Pancreas (tissue), 10 donors: ENCODE measurements at regions not wholly inside any gene's neighbourhood (a gene's known extent, or its start where the extent isn't known, plus 50 kb on each side); places are given as distances from the start of the nearest gene placed in this dataset.

Experiments used
- ATAC-seq, 4 donors: fragments of 200-7000 bp; cut with Tn5 transposase; one replicate each; pipeline versions ENCODE4 v1.8.0 to v1.9.1; 2020; ENCODE audit warnings: mild to moderate bottlenecking in 4 of 4, moderate library complexity in 4 of 4
- DNase-seq, 6 donors: peaks; one replicate each; pipeline ENCODE4 v3.0.0-alpha.2; 2020
- FAIRE-seq: peaks from 2 replicates; lab custom pipeline; 2012; peaks lifted over from hg19 to GRCh38; lab: Jason Lieb, UNC
- H3K27ac ChIP-seq, 4 donors: fragments of 200-600 bp; sonication (generic); 1 replicate in 3 of 4; 2 replicates in 1 of 4; pipeline versions ENCODE4 v1.5.0 to v1.8.0; 2020
- H3K27me3 ChIP-seq, 4 donors: fragments of 200-600 bp; one replicate each; pipeline ENCODE4 v1.8.0; 2021
- H3K36me3 ChIP-seq, 3 donors: fragments of 200-600 bp; sonication (generic) in 1 of 3; one replicate each; pipeline versions ENCODE4 v1.5.0 to v1.8.0; 2020 to 2021
- H3K4me1 ChIP-seq, 3 donors: fragments of 200-600 bp; one replicate each; pipeline ENCODE4 v1.8.0; 2021
- H3K4me3 ChIP-seq, 4 donors: fragments of 200-600 bp; sonication (generic) in 2 of 4; one replicate each; pipeline versions ENCODE4 v1.5.0 to v1.8.0; 2020 to 2021
- H3K9me3 ChIP-seq, 4 donors: fragments of 200-600 bp; one replicate each; pipeline ENCODE4 v1.8.0; 2021
- WGBS, 2 donors: extraction: QIAGEN DNeasy Blood & Tissue Kit; methylation state at CpG; one replicate each; pipeline ENCODE4 v1.1.7; 2013; 5-methylcytosine and 5-hydroxymethylcytosine counted together
- intact Hi-C, 3 donors: fragments of 100-400 bp; cut with DNase I; formaldehyde crosslinking; loops; one replicate each; pipeline versions ENCODE4 v1.11.1 to v1.14.2; 2022
- TF ChIP-seq, protein P1 (sequence below), 4 donors: fragments of 200-600 bp; sonication (generic) in 3 of 4; IDR thresholded peaks; one replicate each; pipeline versions ENCODE4 v1.5.0 to v1.8.0; 2021; ENCODE audit warnings: antibody characterized with exemption in 4 of 4
- donor health status: healthy with polysubstance abuse.
- donor health status: DM: no; HTN: no; CAD: no; lungs with moderate emphysema.
- donor health status: DM: no; HTN: no; CAD: no.
- donor health status: control.
- donor health status: control.
- donor health status: Bipolar disorder and iron deficiency.
- donor health status: DM: yes; HTN: yes; CAD: no.
- donor health status: DM: no; HTN: no; CAD: no.
- donor health status: DM: no; HTN: no; CAD: no.
- donor health status: DM: yes; HTN: yes; CAD: no.

DNA sequence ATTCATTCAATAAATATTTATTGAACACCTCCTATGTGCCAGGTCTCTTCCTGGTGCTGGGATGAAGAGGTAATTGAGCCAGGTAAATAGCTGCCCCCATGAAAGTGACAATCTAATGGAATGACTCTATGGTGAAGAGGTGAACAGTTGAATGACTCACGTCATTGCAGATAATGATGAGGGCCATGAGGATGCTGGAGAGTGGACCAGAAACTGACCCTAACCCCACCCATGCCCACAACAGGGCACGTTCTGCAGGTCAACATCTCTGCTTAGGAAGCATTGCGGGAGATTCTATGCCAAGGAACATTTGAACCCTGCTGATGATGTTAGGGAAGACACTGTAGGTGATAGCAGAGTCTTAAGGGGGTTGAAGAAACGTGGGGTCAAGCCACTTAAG lies 788.9 kb upstream of the TBX3 start:
- DNase-seq: no peak
- Histone ChIP-seq H3K27me3 (peaks cover 0 to 9% (median 1%) of the 10 kb centered on the region in 4 donors), H3K9me3 (no peaks in the 10 kb centered on the region), H3K4me1 (no peaks in the 10 kb centered on the region), H3K4me3 (no peak overlapping the region), H3K36me3 (no peaks in the 10 kb centered on the region), H3K27ac (no peak overlapping the region)
- no peak for ATAC-seq
- intact Hi-C loops: no loop called here
- WGBS, 2 donors: 73 to 78% methylated on average over 4 of the region's 4 CpGs
- TF ChIP-seq, protein P1, sequence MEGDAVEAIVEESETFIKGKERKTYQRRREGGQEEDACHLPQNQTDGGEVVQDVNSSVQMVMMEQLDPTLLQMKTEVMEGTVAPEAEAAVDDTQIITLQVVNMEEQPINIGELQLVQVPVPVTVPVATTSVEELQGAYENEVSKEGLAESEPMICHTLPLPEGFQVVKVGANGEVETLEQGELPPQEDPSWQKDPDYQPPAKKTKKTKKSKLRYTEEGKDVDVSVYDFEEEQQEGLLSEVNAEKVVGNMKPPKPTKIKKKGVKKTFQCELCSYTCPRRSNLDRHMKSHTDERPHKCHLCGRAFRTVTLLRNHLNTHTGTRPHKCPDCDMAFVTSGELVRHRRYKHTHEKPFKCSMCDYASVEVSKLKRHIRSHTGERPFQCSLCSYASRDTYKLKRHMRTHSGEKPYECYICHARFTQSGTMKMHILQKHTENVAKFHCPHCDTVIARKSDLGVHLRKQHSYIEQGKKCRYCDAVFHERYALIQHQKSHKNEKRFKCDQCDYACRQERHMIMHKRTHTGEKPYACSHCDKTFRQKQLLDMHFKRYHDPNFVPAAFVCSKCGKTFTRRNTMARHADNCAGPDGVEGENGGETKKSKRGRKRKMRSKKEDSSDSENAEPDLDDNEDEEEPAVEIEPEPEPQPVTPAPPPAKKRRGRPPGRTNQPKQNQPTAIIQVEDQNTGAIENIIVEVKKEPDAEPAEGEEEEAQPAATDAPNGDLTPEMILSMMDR (IDR thresholded peaks at IDR 0.05): no peak
- FAIRE-seq: no peak

DNA sequence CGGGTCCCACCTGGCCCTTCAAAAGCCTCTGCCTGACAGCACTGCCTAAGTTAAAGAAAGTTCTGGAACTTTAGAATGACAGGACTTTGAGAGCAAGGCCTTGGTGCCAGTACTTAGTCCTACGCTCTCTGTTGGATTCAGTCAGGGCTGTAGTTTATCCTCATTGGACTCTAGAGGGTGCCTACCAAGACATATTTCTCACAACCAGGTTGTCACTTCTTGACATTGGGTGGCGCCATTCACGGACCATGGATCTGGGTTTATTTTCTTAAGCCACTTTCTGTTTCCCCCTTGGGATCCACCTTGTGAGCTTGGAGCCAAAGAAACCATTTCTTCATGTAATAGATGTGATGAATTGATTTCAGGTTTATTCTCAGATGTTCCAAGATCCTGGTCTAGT lies 787.0 kb upstream of the TBX3 start:
- 55 to 65% methylated on average over 4 of the region's 4 CpGs for WGBS, 2 donors
- intact Hi-C loops: no loop called here

DNA sequence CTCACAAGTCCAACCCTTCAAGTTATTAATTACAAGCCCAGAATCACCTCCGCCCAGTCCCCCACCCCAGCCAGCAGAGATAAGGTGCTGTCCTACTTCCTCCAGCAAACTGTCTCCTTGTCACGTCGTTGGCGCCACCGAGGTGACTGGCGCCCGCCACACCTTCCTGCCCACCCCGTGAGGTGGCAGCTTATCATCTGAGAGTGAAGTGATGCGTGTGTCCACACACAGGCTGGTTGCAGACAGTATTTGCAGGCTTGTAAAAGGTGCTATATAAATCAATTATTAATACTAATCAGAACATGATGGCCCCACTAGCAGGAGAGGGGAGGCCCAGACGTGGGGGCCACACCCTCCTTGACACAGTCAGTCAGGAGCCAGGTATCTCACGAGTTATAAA lies 786.6 kb upstream of the TBX3 start:
- FAIRE-seq: no peak
- Histone ChIP-seq H3K4me1 (no peaks in the 10 kb centered on the region), H3K27ac (no peak overlapping the region), H3K27me3 (no peaks in the 10 kb centered on the region), H3K4me3 (no peak overlapping the region), H3K9me3 (no peaks in the 10 kb centered on the region), H3K36me3 (no peaks in the 10 kb centered on the region)
- ATAC-seq: no peak
- intact Hi-C loops: no loop called here
- WGBS, 2 donors: 57% methylated on average over 11 of the region's 11 CpGs
- DNase-seq: no peak
- TF ChIP-seq, protein P1 (IDR thresholded peaks at IDR 0.05): no peak

More for the DNA sequence above, 787.0 kb upstream of the TBX3 start:
- DNase-seq (no peak), ATAC-seq (no peak), FAIRE-seq (no peak)
- Histone ChIP-seq H3K36me3 (no peaks in the 10 kb centered on the region), H3K27me3 (no peaks in the 10 kb centered on the region), H3K4me3 (no peak overlapping the region), H3K27ac (no peak overlapping the region), H3K9me3 (no peaks in the 10 kb centered on the region), H3K4me1 (no peaks in the 10 kb centered on the region)
- TF ChIP-seq, protein P1 (IDR thresholded peaks at IDR 0.05): no peak

DNA sequence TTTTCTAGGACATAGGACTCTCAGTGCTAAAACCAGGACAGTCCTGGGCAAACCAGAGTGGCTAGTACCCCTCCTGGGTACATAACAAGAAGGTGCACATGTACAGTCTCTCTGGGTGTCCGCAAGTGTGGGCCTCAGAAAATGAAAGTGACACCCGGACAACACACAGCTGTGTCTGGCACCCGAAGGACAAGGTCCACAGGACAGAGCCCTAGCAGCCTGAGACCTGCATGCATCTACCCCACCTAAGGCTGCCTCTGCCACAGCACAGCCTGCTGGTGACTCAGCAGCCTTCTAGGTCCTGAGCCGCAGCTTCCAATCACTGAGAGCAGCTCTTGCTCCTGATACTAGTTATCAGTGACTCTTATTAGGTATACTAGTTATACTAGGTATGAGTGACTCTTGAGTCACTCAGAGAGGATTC lies 784.1 kb upstream of the TBX3 start:
- FAIRE-seq (no peak), DNase-seq (no peak), ATAC-seq (peak in 2 of 4 donors; percentile 39 to 80)
- intact Hi-C loops: no loop called here
- WGBS, 2 donors: 22 to 54% methylated on average over 4 of the region's 4 CpGs
- no peak overlapping the region for H3K27ac ChIP-seq
- H3K4me3 ChIP-seq: no peak overlapping the region
- H3K4me1 ChIP-seq: no peaks in the 10 kb centered on the region
- TF ChIP-seq, protein P1 (IDR thresholded peaks at IDR 0.05): no peak
- H3K9me3 ChIP-seq: no peaks in the 10 kb centered on the region
- H3K36me3 ChIP-seq: no peaks in the 10 kb centered on the region
- no peaks in the 10 kb centered on the region for H3K27me3 ChIP-seq

DNA sequence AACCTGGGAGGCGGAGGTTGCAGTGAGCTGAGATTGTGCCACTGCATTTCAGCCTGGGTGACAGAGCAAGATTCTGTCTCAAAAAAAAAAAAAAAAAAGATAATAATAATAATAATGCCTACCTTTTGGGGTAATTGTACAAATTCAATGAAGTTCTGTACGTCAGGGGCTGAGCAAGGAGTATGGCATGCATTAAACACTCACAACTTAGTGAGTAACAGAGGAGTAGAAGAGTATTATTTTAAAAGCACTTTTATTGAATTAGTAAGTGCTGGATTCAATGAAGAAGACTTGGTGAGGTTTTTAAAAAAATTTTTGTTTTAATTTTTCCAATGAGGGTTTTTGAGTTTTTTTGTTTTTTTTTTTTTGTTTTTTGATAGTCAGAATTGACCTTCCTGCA lies 783.6 kb upstream of the TBX3 start:
- TF ChIP-seq, protein P1 (IDR thresholded peaks at IDR 0.05): no peak
- H3K9me3 ChIP-seq: no peaks in the 10 kb centered on the region
- no peaks in the 10 kb centered on the region for H3K4me1 ChIP-seq
- ATAC-seq: no peak
- FAIRE-seq: no peak
- no peaks in the 10 kb centered on the region for H3K27me3 ChIP-seq
- H3K36me3 ChIP-seq: no peaks in the 10 kb centered on the region
- DNase-seq: no peak
- H3K4me3 ChIP-seq: no peak overlapping the region
- WGBS, 2 donors: 85 to 93% methylated on average over 2 of the region's 2 CpGs
- intact Hi-C loops: no loop called here
- no peak overlapping the region for H3K27ac ChIP-seq
